HG02571 (cell line): ENCODE measurements at regions not wholly inside any gene's neighbourhood (a gene's known extent, or its start where the extent isn't known, plus 50 kb on each side); places are given as distances from the start of the nearest gene placed in this dataset.
"Not testable (repeated sequence)": the region's sequence is repeated elsewhere in the genome, so short reads cannot be mapped to it uniquely, and the experiment has no call there.

Experiments
- ATAC-seq: cut with Tn5 transposase; IDR thresholded peaks from one replicate; pipeline ENCODE4 v1.9.1; 2021; ENCODE audit warnings: mild to moderate bottlenecking, moderate library complexity; ENCODE audit not compliant: unreplicated experiment

DNA sequence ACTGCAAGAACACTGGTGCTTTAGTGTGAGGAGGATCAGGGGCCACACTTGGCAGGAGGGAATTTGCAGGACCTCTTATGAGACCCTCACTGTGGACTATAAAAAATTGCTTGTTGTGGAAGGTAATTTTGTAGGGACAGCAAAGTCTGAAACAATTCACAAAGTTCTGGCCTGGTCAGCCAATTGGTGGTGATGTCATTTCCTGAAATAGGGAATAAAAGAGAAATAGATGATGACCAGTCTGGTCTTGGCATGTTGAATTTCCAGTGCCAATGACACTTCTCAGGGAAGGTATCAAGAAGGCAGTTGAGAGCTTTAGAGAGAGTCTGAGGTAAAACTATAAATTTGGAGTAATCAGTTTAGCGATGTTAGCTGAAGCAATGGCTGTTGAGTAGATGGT is 129.3 kb upstream of the LMNTD1 start:
- no peak for ATAC-seq

DNA sequence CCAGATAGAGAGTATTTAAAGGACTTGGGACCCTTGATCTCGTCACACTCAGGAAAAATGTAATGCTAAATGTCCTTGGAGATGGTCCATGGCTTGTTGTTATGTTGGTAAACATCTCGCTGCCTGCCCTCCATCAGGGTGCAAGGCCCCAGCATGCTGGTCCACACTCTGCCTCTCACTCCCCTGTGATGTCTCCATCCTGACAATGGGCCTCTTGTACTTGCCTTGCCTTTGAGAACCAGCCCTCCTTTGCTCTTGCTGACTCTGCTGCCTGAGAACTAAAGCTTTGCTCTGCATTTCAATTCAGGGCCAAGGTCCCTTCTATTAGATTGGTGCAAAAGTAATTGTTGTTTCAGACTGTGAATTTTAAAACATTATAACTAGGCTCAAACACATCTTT is 131.0 kb upstream of the LMNTD1 start:
- no peak for ATAC-seq

DNA sequence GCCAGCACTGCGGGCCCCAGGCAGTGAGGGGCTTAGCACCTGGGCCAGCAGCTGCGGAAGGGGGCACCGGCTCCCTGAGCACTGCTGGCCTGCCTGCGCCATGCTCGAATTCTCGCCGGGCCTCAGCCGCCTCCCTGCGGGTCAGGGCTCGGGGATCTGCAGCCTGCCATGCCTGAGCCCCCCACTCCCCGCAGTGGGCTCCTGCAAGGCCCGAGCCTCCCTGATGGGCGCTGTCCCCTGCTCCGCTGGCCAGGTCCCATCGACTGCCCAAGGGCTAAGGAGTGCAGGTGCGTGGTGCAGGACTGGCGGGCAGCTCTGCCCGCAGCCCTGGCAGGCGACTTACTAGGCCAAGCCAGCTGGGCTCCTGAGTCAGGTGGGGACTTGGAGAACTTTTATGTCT is 133.3 kb upstream of the LMNTD1 start:
- no peak for ATAC-seq

DNA sequence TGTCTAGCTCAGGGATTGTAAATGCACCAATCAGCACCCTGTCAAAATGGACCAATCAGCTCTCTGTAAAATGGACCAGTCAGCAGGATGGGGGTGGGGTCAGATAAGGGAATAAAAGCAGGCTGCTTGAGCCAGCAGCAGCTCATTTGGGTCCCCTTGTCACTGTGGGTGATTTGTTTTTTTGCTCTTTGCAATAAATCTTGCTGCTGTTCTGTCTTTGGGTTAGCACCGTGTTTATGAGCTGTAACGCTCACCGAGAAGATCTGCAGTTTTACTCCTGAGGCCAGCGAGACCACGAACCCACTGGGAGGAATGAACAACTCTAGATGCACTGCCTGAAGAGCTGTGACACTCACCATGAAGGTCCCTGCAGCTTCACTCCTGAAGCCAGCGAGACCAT is 134.1 kb upstream of the LMNTD1 start:
- no peak for ATAC-seq

- ATAC-seq, result not testable (repeated sequence)
These were observed 135.8 kb upstream of the LMNTD1 start for GRCh38 chr12:25688851-25689250.

GRCh38 chr12:25689996-25690501 is 137.0 kb upstream of the LMNTD1 start:
- no peak for ATAC-seq

GRCh38 chr12:25690996-25691864 is 138.1 kb upstream of the LMNTD1 start:
- ATAC-seq, result no peak

DNA sequence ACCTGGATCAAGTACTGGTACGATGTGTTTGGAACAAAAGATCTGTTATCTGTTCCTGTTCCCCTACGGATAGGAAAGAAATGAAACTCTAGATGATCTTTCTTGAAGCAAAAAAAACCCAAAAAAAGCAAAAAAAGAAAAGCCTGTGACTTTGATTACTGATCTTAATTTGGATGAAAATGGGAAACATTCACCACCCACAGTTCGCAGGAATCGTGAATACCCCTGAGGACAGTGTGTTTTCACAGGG is 138.7 kb upstream of the LMNTD1 start:
- ATAC-seq, result no peak

DNA sequence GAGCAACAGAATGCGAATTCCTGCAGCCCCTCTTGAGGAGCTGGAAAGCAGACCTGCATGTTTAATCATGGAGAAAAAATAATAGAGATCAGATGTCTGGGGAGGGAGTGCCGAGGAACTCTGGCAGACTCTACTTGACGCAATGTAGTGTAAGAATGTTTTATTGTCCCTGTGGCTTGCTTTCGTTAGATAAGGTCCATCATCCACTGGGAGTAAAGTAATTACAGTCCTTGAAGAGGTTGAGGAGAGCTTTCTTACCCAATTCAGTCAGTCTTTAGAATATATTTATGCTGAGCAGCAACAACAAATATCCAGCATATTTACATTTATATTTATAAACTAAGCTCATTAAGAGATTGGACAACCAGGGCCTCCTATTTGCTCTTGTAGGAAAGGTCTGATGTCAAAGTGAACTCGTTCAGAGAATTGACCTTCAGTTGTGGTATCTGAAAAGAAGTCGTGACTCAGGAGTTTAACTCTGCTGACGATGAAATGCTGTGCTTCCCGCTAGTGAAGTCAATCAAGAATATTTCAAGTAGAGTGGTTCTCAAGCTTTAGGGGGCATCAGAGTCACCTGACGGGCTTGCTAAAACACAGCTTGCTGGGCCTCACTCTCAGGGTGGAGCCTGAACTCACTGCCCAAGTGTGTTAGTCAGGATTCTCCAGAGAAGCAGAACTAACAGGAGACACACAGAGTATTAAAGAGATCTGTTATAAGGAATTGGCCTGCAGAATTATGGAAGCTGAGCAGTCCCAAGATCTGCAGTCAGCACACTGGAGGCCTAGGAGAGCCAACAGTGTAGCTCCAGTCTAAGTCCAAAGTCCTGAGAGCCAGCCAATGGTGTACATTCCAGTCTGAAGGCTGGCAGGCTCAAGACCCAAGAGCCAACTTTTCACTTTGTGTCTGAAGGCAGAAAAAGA is 139.3 kb upstream of the LMNTD1 start:
- ATAC-seq, result no peak

DNA sequence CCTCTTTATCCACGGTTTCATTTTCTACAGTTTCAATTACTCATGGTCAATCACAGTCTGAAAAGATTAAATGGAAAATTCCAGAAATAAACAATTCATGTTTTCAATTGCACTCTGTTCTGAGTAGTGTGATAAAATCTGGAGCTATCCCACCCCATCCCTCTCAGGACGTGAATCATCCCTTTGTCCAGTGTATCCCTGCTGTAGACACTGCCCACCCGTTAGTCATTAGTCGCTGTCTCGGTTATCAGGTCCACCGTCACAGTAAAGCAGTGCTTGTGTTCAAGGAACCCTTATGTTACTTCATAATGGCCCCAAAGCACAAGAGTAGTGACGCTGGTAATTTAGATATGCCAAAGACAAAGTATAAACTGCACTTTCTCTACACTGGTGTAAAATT is 141.0 kb upstream of the LMNTD1 start:
- no peak for ATAC-seq

- ATAC-seq, result no peak
These were observed 142.5 kb upstream of the LMNTD1 start for GRCh38 chr12:25695574-25695973.

DNA sequence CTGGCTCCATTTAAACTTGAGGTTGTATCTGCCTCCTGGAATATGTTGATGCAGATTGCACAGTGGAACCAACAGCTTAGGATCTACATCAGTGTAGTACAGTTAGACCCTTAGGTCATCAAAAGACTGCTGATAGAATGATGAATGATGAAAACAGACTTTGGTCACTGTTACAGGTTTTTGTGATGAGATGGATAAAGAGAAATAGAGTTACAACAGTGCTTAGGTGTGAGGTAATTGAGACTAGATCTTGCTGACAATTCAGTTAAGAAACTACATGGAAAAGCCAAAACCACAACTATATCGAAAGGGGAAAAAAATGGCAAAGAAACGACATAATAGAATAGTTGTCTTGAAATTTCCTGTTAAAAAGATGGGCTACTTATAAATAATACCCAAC is 145.7 kb upstream of the LMNTD1 start:
- ATAC-seq, result no peak

GRCh38 chr12:25699454-25699853 is 146.4 kb upstream of the LMNTD1 start:
- ATAC-seq, result no peak

DNA sequence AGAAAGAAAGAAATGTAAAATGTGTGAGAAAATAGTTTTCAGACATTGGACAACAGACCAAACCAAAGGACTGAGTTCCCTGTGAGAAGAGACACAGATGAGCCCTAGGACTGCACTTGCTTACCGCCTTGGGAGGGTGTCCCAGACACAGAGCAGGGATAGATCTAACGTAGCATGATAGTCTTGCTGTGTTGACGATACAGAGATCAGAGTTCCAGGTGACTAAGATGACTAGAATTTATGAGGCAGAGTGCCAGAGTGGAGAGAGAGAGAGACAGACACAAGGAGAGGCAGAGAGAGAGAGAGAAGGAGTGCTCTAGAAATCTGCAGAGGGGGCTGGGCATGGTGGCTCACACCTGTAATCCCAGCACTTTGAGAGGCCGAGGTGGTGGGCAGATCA is 148.2 kb upstream of the LMNTD1 start:
- ATAC-seq, result no peak

GRCh38 chr12:25702553-25702952 is 149.5 kb upstream of the LMNTD1 start:
- ATAC-seq, result no peak

DNA sequence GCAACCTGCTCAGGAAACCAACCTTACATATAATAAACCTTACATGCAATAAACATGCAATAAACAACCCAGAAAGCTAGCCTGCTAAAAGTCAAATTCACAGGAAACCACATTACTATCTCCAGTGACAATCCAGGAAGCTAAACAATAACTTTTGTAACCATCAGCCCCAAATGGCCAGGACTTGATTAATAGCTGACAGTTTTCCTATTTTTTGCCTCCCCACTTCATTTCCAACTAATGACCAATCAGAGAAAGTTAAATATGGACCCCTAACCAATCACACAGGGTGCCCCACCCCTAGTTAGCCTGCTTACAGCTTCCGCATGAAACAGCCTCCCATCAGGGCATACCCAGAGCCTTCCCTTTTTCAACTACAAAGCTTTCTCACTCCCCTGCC is 152.2 kb upstream of the LMNTD1 start:
- ATAC-seq, result no peak

DNA sequence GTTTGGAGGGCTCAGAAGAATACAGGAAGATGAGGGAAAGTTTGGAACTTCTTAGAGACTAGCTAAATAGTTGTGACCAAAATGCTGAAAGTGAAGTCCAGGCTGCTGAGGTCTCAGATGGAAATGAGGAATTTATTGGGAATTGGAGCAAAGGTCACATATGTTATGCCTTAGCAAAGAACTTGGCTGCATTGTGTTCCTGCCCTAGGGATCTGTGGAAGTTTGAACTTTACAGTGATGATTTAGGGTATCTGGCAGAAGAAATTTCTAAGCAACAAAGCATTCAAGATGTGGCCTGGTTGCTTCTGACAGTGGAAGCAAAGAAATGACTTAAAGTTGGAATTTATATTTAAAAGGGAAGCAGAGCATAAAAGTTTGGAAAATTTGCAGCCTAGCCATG is 153.6 kb upstream of the LMNTD1 start:
- ATAC-seq, result not testable (repeated sequence)

- no peak for ATAC-seq
These were observed 154.0 kb upstream of the LMNTD1 start for GRCh38 chr12:25707056-25707455.

DNA sequence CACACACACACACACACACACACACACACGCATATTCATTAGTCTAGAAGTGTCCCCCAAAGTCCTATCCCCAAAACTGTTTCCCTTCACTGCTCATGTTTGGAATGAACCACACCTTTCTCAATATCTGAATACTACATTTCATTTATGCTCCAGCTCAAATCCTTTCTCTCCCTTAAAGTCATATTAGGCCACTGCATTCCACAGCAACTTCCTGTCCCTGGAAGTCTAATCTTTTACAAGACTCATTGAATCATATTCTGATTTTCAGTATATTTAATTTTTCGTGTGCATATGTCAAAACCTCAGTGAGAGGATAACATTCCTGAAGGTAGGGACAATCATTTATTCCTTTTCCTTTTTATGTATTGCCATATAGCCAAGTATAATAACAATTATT is 155.6 kb upstream of the LMNTD1 start:
- ATAC-seq, result no peak

- ATAC-seq, result no peak
These were observed 157.0 kb upstream of the LMNTD1 start for GRCh38 chr12:25710128-25710527.

DNA sequence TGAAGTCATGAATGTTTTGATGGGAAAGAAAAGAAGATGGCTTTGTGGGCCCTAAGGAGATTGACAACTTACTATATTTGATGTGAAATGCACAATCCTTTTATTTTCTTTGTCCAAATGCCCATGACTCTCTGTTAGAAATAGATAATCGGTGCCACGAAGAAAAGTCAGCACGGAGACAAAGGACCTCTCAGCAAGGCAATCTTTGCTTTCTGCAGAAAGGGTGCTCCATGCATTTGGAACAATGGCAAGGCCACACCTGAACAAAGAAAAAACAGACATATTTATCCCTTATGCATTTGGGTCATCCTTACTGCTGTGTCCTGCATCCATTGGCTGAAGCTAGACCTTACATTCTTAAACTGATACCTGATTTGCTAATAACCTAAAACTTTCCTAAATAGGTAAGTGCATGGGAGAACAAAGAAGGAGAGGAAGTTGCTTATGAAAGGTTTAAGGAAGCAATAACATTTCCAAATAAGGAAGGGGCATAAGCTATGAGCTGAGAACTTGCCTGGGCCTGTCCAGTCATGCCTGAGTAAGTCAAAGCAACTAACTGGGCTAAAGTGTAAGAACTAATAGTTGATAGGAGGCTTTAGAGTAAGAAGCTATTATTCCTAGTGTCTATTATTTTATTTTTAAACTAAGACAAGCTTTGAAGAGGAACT is 158.0 kb upstream of the LMNTD1 start:
- ATAC-seq, result not testable (repeated sequence)
